AG09309 (cell line): ENCODE measurements at regions not wholly inside any gene's neighbourhood (a gene's known extent, or its start where the extent isn't known, plus 50 kb on each side); places are given as distances from the start of the nearest gene placed in this dataset.

Experiments used
- DNase-seq: peaks from one replicate; pipeline ENCODE4 v3.0.0-alpha.2; 2010; ENCODE audit warnings: low read depth
- H3K4me3 ChIP-seq: 2 replicates; pipeline ENCODE4 v1.5.1; 2011; ENCODE audit warnings: mild to moderate bottlenecking, low read depth, low read length, moderate library complexity; ENCODE audit not compliant: control insufficient read depth
- TF ChIP-seq, protein P1 (sequence below): IDR thresholded peaks from 2 replicates; pipeline ENCODE4 v1.5.1; 2011; ENCODE audit warnings: mild to moderate bottlenecking, low read depth, low read length, inconsistent platforms; ENCODE audit not compliant: insufficient read depth, control insufficient read depth; ENCODE audit errors: missing control alignments

DNA sequence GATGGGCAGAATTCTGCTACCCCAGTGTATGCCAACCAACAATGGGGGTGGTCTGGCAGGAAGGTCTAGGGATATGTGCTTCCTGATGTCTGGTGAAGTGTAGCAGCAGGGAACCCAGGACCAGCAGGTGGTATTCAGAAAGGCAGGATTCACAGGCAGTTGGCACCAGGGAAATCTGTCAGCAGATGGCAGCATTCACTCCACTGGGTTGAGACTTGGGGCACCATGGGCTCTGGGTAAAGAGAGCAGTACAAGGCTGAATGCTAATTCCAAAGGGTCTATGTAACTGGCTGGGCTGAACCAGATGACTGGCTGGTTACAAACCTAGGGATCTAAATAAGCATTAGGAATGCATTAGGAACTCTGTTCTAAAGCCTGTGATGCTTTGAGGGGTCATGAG is 466.9 kb upstream of the STXBP6 start:
- TF ChIP-seq, protein P1, sequence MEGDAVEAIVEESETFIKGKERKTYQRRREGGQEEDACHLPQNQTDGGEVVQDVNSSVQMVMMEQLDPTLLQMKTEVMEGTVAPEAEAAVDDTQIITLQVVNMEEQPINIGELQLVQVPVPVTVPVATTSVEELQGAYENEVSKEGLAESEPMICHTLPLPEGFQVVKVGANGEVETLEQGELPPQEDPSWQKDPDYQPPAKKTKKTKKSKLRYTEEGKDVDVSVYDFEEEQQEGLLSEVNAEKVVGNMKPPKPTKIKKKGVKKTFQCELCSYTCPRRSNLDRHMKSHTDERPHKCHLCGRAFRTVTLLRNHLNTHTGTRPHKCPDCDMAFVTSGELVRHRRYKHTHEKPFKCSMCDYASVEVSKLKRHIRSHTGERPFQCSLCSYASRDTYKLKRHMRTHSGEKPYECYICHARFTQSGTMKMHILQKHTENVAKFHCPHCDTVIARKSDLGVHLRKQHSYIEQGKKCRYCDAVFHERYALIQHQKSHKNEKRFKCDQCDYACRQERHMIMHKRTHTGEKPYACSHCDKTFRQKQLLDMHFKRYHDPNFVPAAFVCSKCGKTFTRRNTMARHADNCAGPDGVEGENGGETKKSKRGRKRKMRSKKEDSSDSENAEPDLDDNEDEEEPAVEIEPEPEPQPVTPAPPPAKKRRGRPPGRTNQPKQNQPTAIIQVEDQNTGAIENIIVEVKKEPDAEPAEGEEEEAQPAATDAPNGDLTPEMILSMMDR, result no peak
- no peak overlapping the region for H3K4me3 ChIP-seq
- no peak for DNase-seq

DNA sequence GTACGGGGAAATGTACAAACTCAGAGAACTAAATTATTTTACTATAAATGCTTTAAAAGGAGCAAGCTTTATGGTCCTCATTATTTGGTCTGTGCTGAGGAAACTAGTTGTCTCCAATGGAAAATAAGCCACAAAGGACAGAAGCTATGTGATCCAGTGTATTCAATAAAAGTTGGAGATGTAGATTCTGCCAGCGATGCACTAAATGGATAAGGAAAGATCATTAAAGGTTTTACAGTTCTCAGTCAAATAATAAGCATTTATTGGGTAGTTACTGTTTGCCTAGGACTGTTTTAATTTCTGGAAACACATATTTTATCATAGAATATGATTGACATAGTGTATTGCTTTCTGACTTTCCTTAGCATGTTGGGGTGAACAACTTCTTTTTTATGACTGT is 458.9 kb upstream of the STXBP6 start:
- DNase-seq, result no peak
- TF ChIP-seq, protein P1, result no peak
- no peak overlapping the region for H3K4me3 ChIP-seq

DNA sequence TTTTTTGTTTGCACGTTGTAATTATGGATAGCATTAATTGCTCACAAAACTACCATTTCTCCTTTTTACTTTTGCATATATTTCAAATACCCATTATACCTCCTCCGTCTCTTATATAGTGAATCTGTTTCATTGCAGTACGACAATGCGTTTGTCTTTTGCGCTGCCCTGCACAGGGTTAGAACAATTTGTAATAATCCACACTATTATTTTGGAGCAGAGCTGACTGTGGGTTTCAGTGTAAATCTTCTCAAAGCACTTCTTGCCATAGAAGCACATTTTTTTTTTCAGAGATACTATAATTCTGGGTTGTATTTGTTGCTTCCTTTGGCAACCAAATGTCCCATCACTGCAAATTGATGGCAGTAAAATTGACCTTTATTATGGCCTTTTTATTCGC is 451.8 kb upstream of the STXBP6 start:
- TF ChIP-seq, protein P1, result no peak
- H3K4me3 ChIP-seq, result no peak overlapping the region
- no peak for DNase-seq

DNA sequence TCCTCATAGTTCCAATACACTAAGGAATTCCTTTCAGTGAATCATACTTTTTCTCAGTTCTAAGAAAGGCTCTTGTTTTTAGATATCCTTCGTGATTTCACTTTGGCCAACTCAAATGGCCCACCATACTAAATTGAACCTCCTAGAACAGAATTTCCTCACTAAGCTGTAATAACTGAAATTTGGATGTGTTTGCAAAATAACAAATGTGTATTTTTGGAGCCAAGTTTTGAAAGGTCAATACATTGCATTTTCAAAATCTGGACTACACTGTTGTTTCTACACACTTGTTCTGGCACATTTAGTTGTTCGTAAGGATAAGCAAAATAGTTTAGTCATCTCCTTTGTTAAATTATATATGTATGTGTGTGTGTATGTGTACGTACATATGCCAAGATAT is 439.0 kb upstream of the STXBP6 start:
- DNase-seq, result no peak
- TF ChIP-seq, protein P1, result no peak
- H3K4me3 ChIP-seq, result no peak overlapping the region

DNA sequence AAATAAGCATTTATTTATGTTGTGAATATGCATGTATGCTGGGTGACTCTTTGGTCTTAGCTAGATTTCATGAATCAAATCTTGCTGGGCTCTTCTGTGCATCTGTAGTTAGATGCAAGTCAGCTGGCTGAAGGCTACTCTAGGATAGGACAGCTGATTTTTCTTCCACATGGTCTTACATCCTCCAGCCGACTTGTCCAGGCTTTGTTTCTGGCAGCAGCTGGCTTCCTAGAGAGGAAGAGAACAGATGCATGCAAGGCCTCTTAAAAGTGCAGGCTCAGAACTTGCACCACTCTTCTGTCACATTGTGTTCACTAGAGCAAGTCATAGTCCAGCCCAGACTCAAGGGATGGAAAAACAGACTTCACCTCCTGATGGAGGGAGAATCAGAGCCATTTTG is 435.4 kb upstream of the STXBP6 start:
- TF ChIP-seq, protein P1, result no peak
- no peak overlapping the region for H3K4me3 ChIP-seq
- no peak for DNase-seq

DNA sequence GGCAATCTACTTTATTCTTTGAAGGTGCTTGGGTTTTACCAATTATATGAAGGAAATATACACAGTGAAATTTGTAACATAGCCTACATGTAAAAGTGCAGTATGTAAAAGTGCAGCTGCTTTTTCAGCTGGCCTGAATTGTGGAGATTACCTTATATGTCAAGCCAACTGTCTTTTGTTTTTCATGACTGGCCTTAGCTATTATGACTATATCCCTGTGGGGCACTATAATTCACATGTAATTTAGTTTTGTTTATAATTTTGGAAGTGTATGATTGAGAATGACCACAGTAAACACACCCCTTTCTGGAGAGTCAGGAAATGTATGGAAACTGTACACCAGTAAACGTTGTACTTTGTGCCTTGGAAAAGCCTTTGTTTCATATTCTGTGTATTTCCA is 435.0 kb upstream of the STXBP6 start:
- TF ChIP-seq, protein P1, result no peak
- no peak for DNase-seq
- H3K4me3 ChIP-seq, result no peak overlapping the region

DNA sequence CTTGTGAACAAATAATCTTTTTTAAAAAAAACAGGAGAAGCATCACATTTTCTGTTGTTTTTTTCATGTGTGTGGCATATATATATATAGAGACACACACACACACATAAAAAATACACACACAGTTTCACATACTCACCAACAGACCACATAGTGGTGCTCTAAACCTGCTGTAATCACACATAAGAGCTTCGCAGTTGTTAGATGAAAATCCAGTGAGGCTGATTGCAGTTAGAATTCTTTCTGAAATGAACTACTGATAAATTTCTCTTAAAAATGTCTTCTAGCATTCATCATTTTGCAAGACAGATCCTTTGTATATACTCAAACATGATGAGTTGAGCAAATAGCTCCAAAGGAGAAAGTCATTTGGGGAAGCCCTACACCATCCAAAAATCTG is 434.3 kb upstream of the STXBP6 start:
- H3K4me3 ChIP-seq, result no peak overlapping the region
- TF ChIP-seq, protein P1, result no peak
- DNase-seq, result no peak
